ENCODE measurements at regions not wholly inside any gene's neighbourhood (a gene's known extent, or its start where the extent isn't known, plus 50 kb on each side); places are given as distances from the start of the nearest gene placed in this dataset.

DNA sequence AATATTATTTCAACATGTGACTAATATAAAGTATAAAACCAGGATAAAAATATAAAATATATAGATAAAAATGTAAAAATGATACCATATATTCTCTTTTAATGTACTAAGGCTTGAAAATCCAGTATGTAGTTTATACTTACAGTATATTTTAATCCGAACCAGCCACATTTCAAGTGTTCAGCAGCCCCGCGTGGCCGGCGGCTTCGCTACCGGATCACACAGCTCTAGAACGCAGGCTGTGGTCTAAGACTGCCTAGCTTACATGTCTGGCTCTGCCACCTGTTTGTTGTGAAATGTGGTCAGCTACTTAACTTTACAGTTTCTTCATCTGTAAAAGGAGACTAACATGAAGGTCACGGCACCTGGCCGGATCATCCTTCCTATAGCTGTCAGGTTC, 189.7 kb upstream of the TBX3 start:
- TF ChIP-seq, protein P1, sequence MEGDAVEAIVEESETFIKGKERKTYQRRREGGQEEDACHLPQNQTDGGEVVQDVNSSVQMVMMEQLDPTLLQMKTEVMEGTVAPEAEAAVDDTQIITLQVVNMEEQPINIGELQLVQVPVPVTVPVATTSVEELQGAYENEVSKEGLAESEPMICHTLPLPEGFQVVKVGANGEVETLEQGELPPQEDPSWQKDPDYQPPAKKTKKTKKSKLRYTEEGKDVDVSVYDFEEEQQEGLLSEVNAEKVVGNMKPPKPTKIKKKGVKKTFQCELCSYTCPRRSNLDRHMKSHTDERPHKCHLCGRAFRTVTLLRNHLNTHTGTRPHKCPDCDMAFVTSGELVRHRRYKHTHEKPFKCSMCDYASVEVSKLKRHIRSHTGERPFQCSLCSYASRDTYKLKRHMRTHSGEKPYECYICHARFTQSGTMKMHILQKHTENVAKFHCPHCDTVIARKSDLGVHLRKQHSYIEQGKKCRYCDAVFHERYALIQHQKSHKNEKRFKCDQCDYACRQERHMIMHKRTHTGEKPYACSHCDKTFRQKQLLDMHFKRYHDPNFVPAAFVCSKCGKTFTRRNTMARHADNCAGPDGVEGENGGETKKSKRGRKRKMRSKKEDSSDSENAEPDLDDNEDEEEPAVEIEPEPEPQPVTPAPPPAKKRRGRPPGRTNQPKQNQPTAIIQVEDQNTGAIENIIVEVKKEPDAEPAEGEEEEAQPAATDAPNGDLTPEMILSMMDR (IDR thresholded peaks at IDR 0.05), result no peak
- no peak for ATAC-seq (ENCODE audit: low FRiP score)
- DNase-seq (ENCODE audit: low spot score), result no peak

DNA sequence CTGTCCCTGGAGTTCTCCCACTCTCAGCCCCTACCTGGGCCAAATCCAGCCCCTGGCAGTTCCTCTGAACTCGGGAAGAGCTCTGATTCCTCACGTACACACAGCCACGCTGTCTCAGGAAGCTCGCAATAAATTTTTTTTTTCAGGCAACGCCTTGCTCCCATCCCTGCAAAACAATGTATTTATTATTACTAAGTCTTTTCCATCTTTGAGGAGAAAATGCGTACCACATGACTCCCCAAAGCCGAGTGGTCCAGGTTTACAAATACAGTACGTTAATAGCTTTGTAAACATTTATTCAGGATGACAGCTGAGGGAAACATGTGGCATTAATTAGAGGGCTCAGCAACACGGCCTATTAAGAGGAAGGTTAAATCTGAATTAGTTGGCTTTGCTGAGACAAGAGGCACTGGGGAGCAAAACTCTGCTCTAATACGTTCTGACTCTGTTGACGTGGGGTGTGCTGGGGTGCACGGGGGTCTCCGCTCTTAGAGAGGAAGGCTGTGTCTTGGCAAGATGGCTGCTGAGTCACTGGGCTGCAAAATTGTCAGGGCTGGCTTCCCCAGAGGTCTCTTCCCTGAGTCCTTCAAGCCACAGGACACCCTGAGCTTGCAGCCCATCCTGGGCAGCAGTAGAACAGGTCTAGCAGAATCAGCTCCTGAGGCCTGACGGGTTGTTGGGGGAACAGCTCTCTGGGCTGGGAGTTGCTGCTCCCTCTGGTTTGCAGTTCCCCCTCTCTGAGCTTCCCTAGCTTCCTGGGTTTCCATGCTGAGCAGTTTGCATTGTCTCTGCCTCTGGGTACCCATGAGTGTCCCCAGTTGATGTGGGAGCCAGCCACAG, 185.2 kb upstream of the TBX3 start:
- ATAC-seq (ENCODE audit: low FRiP score), result no peak
- no peak for DNase-seq (ENCODE audit: low spot score)
- TF ChIP-seq, protein P1 (IDR thresholded peaks at IDR 0.05), result no peak

DNA sequence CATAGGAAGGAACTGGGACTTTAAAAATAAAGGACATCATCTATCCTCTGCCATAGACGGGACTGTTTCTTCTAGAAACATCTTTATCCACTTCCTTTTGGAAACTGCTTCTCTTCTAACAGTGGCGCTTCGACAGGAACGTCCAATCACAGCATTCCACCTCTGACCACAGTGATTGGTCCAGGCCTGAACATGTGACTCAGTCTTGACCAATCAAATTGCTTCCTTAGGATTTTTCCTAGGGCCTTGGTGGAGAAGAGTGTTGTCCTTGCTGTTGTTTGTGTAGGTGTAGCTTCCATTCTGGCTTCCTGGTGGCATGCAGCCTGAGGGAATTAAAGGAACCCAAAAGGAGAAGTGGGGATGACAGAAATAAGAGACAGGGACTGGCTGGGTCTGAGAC, 182.4 kb upstream of the TBX3 start:
- TF ChIP-seq, protein P1 (IDR thresholded peaks at IDR 0.05), result no peak
- DNase-seq (ENCODE audit: low spot score) (no peak), ATAC-seq (ENCODE audit: low FRiP score) (no peak)

DNA sequence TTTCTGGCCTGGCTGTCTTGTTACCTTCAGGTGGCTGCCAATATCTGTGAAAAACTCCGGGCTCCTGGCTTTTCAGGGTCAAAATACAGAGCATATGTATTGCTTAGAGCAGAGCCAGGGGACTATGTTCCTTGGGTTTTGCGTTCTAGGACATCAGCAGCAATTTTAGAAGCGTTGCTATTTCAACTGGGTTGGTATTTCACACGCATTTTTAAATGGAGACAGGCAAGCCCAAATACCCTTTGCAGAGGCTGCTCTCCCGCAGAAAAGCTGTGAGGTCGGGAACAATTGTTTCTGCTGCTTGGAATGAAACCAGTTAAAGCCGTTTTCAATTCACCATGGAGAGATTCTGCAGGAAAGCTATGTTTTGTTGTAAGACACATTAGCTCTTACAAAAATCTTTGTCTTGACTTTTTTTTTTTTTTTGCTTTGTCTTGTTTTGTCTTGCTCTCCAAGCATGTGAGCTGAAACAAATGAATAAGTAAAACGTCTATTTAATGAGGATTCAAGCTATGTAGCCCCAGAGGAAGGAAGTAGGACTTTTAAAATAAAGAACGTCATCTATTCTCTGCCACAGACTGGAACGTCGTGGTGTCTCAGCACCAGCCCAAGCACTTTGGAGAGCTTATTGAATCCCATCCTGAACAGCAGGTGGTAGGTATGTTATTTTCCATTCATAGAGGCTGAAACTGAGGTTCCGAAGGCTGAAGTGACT, 181.0 kb upstream of the TBX3 start:
- ATAC-seq (ENCODE audit: low FRiP score), result no peak
- no peak for DNase-seq (ENCODE audit: low spot score)
- TF ChIP-seq, protein P1 (IDR thresholded peaks at IDR 0.05), result no peak

DNA sequence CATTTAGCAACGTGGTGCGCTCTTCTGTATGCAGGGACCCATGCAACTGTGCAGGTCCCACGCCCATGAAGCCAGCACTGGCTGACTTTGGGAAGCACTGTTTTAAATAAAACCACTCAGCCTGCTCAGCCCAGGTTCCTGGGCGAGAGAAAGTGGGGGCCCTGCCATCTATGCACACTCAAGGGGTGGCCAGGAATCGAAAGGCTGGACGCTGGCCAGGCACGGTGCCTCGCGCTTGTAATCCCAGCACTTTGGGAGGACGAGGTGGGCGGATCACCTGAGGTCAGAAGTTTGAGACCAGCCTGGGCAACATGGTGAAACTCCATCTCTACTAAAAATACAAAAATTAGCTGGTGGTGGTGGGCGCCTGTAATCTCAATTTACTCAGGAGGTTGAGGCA, 179.9 kb upstream of the TBX3 start:
- ATAC-seq (ENCODE audit: low FRiP score) (no peak), DNase-seq (ENCODE audit: low spot score) (no peak)
- TF ChIP-seq, protein P1 (IDR thresholded peaks at IDR 0.05), result no peak

DNA sequence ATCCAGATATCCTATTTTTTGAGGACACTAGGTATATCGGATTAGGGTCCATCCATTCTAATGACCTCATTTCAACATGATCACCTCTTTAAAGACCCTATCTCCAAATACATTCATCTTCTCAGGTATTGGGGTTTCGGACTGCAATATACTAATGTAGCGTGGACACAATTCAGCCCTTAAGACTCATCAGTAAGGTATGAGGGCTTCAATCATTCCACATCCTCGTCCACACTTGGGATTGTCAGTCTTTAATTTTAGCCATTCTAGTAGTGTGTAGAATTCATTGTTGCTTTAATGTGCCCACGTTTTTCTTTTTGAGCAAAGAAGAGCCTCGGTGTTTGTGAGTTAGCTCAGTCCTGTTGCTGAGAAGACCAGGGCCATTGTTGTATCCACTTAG, 177.0 kb upstream of the TBX3 start:
- ATAC-seq (ENCODE audit: low FRiP score), result no peak
- TF ChIP-seq, protein P1 (IDR thresholded peaks at IDR 0.05), result no peak
- DNase-seq (ENCODE audit: low spot score), result no peak

All from omental fat pad (tissue), 3 donors.